Stomach (tissue), 8 donors: ENCODE measurements at regions not wholly inside any gene's neighbourhood (a gene's known extent, or its start where the extent isn't known, plus 50 kb on each side); places are given as distances from the start of the nearest gene placed in this dataset.

ENCODE experiments used
- DNase-seq, 2 donors: peaks; one replicate each; pipeline versions ENCODE4 v3.0.0 to v3.0.0-alpha.2; 2013 to 2019
- H3K27ac ChIP-seq, 5 donors: fragments of 200-600 bp in 4 of 5; sonication (generic) in 4 of 5; one replicate each; pipeline ENCODE4 v1.5.1; 2013 to 2019; ENCODE audit warnings: mild to moderate bottlenecking in 1 of 5, moderate library complexity in 1 of 5
- H3K27me3 ChIP-seq, 3 donors: fragments of 200-600 bp; sonication (generic); one replicate each; pipeline ENCODE4 v1.5.1; 2017 to 2019; ENCODE audit warnings: mixed run types in 1 of 3
- H3K36me3 ChIP-seq, 4 donors: fragments of 200-600 bp; sonication (generic); 1 replicate in 3 of 4; 2 replicates in 1 of 4; pipeline ENCODE4 v1.5.1; 2016 to 2019
- H3K4me1 ChIP-seq, 4 donors: fragments of 200-600 bp; sonication (generic); one replicate each; pipeline ENCODE4 v1.5.1; 2016 to 2019
- H3K4me3 ChIP-seq, 4 donors: fragments of 200-600 bp; sonication (generic) in 3 of 4; one replicate each; pipeline ENCODE4 v1.5.1; 2016 to 2019; ENCODE audit warnings: mild to moderate bottlenecking in 1 of 4
- H3K9me3 ChIP-seq, 4 donors: fragments of 200-600 bp; sonication (generic); one replicate each; pipeline ENCODE4 v1.5.1; 2016 to 2019
- CTCF ChIP-seq, 7 experiments: fragments of 450-650 bp in 4 of 7; fragments of 200-600 bp in 3 of 7; sonication (generic) in 3 of 7; IDR thresholded peaks; one replicate each; pipeline ENCODE4 v1.5.1; 2016 to 2019; ENCODE audit warnings: antibody characterized with exemption in 7 of 7, control low read depth in 2 of 7, mild to moderate bottlenecking in 1 of 7
- EP300 ChIP-seq: sonication (generic); formaldehyde crosslinking; IDR thresholded peaks from one replicate; pipeline ENCODE4 v1.6.1; 2017; ENCODE audit warnings: antibody characterized with exemption
- POLR2A ChIP-seq, 4 donors: fragments of 450-650 bp; IDR thresholded peaks; one replicate each; pipeline ENCODE4 v1.6.1; 2016; ENCODE audit warnings: antibody characterized with exemption in 4 of 4, control low read depth in 2 of 4, mild to moderate bottlenecking in 1 of 4, moderate library complexity in 1 of 4
- POLR2AphosphoS5 ChIP-seq, 3 donors: sonication (generic); formaldehyde crosslinking; IDR thresholded peaks; one replicate each; pipeline ENCODE4 v1.6.1; 2016; ENCODE audit warnings: antibody characterized with exemption in 3 of 3
- WGBS, 5 donors: extraction: QIAGEN DNeasy Blood & Tissue Kit in 3 of 5; methylation state at CpG; one replicate each; pipeline versions ENCODE4 v1.1.5 to v1.1.7; 2013 to 2018; 5-methylcytosine and 5-hydroxymethylcytosine counted together
- intact Hi-C: fragments of 100-400 bp; cut with DNase I; formaldehyde crosslinking; loops from one replicate; pipeline ENCODE4 v1.15.1; 2023; ENCODE audit warnings: low total_unique reads
- donor health status: healthy with polysubstance abuse.
- donor health status: Bipolar disorder and iron deficiency.
- donor health status: healthy.

- TF ChIP-seq EP300 (no peak), POLR2A (IDR thresholded peaks at IDR 0.05) (no peak)
- Histone ChIP-seq H3K9me3 (no peaks in the 10 kb centered on the region), H3K4me1 (peaks cover 0 to 2% (median 0%) of the 10 kb centered on the region in 4 donors), H3K4me3 (no peak overlapping the region), H3K27ac (no peak overlapping the region), H3K27me3 (no peaks in the 10 kb centered on the region), H3K36me3 (no peaks in the 10 kb centered on the region)
- intact Hi-C loops = loop anchor here (5.0 to 10.0 kb wide), 2 partner anchors 348 to 540 kb away; no protein-coding TSS in a partner anchor
- 74 to 85% (median 80%) methylated on average over 4 of the region's 4 CpGs for WGBS, 5 donors
- no peak for DNase-seq
Observed at GRCh38 chr11:128284634-128285033, 302.7 kb downstream of the ETS1 start.

- H3K4me3 ChIP-seq = no peak overlapping the region
- H3K36me3 ChIP-seq = no peaks in the 10 kb centered on the region
- no peaks in the 10 kb centered on the region for H3K4me1 ChIP-seq
- 46 to 75% (median 65%) methylated on average over 1 of the region's 1 CpG for WGBS, 5 donors
- TF ChIP-seq POLR2AphosphoS5 (IDR thresholded peaks at IDR 0.05) = no peak
- no peak for TF ChIP-seq EP300
- TF ChIP-seq POLR2A (IDR thresholded peaks at IDR 0.05) = no peak
- TF ChIP-seq CTCF (IDR thresholded peaks at IDR 0.05) = no peak
- no peaks in the 10 kb centered on the region for H3K9me3 ChIP-seq
- peak in 1 of 2 donors; percentile 56 for DNase-seq
- intact Hi-C loops = loop anchor here (10.0 kb wide), 1 partner anchor 541 kb away; no protein-coding TSS in a partner anchor
- H3K27me3 ChIP-seq = no peaks in the 10 kb centered on the region
- no peak overlapping the region for H3K27ac ChIP-seq
Observed at GRCh38 chr11:128283451-128283850, 303.9 kb downstream of the ETS1 start.

- Histone ChIP-seq H3K27ac (no peak overlapping the region), H3K4me1 (no peaks in the 10 kb centered on the region), H3K9me3 (no peaks in the 10 kb centered on the region), H3K36me3 (no peaks in the 10 kb centered on the region), H3K4me3 (no peak overlapping the region), H3K27me3 (no peaks in the 10 kb centered on the region)
- 84 to 96% (median 91%) methylated on average over 7 of the region's 7 CpGs for WGBS, 5 donors
- intact Hi-C loops = loop anchor here (10.0 kb wide), 1 partner anchor 543 kb away; no protein-coding TSS in a partner anchor
- TF ChIP-seq POLR2A (IDR thresholded peaks at IDR 0.05) (no peak), POLR2AphosphoS5 (IDR thresholded peaks at IDR 0.05) (no peak), CTCF (IDR thresholded peaks at IDR 0.05) (no peak), EP300 (no peak)
- DNase-seq = no peak
Observed at GRCh38 chr11:128282053-128282452, 305.3 kb downstream of the ETS1 start.

- DNase-seq = no peak
- WGBS, 5 donors = 66 to 88% (median 76%) methylated on average over 1 of the region's 1 CpG
- H3K27me3 ChIP-seq = no peaks in the 10 kb centered on the region
- H3K36me3 ChIP-seq = no peaks in the 10 kb centered on the region
- intact Hi-C loops = loop anchor here (10.0 kb wide), 1 partner anchor 545 kb away; no protein-coding TSS in a partner anchor
- H3K9me3 ChIP-seq = no peaks in the 10 kb centered on the region
- H3K4me3 ChIP-seq = no peak overlapping the region
- no peak overlapping the region for H3K27ac ChIP-seq
- TF ChIP-seq POLR2AphosphoS5 (IDR thresholded peaks at IDR 0.05) = no peak
- no peak for TF ChIP-seq CTCF (IDR thresholded peaks at IDR 0.05)
- TF ChIP-seq POLR2A (IDR thresholded peaks at IDR 0.05) = no peak
- TF ChIP-seq EP300 = no peak
- no peaks in the 10 kb centered on the region for H3K4me1 ChIP-seq
Observed at GRCh38 chr11:128279866-128280265, 307.5 kb downstream of the ETS1 start.

GRCh38 chr11:128273736-128274135 is 313.6 kb downstream of the ETS1 start:
- intact Hi-C loops = no loop called here
- Histone ChIP-seq H3K9me3 (no peaks in the 10 kb centered on the region), H3K4me1 (no peaks in the 10 kb centered on the region), H3K27ac (no peak overlapping the region), H3K4me3 (no peak overlapping the region), H3K27me3 (no peaks in the 10 kb centered on the region), H3K36me3 (no peaks in the 10 kb centered on the region)
- DNase-seq = no peak
- 62 to 88% (median 64%) methylated on average over 2 of the region's 2 CpGs for WGBS, 5 donors
- TF ChIP-seq POLR2A (IDR thresholded peaks at IDR 0.05) = no peak
- TF ChIP-seq CTCF (IDR thresholded peaks at IDR 0.05) = no peak
- no peak for TF ChIP-seq POLR2AphosphoS5 (IDR thresholded peaks at IDR 0.05)
- no peak for TF ChIP-seq EP300
